GM19455 (cell line): ENCODE measurements at regions not wholly inside any gene's neighbourhood (a gene's known extent, or its start where the extent isn't known, plus 50 kb on each side); places are given as distances from the start of the nearest gene placed in this dataset.
"Not testable (repeated sequence)": the region's sequence is repeated elsewhere in the genome, so short reads cannot be mapped to it uniquely, and the experiment has no call there.

ENCODE experiments used
- ATAC-seq: cut with Tn5 transposase; IDR thresholded peaks from one replicate; pipeline ENCODE4 v1.9.1; 2021; ENCODE audit not compliant: unreplicated experiment

DNA sequence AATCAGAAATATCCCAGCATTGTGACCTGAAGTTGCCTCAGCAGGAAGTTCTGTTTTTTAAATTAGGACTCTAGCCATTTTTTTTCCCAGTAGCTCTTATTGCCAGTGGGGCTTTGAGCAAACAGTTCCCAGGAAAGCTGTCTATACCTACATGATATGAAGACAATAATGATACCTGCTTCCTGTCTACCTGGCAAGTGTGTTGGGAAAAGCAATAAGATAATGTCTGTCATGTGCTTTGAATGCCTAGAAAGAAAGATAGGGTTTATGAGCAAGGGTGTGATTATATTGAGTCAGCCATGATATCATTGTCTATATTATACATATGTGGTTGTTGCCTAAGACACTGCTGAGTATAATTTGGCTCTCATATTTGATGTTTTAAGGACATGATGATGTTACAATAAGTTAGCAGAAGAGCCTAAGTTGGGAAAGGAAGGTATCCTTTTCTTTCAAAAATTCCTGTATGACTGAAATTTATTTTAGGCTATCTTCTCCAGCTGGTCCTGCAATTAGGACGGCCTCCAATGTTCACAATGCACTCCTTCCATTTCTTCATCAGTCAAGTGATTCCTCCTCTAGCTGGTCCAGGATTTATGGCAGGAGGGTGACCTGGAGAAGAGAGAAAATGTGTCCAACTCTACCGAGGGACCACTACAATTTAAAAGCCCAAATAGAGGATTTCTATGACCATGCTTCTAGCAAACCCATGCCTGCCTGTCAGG is 99.6 kb upstream of the CDC42BPA start:
- no peak for ATAC-seq

DNA sequence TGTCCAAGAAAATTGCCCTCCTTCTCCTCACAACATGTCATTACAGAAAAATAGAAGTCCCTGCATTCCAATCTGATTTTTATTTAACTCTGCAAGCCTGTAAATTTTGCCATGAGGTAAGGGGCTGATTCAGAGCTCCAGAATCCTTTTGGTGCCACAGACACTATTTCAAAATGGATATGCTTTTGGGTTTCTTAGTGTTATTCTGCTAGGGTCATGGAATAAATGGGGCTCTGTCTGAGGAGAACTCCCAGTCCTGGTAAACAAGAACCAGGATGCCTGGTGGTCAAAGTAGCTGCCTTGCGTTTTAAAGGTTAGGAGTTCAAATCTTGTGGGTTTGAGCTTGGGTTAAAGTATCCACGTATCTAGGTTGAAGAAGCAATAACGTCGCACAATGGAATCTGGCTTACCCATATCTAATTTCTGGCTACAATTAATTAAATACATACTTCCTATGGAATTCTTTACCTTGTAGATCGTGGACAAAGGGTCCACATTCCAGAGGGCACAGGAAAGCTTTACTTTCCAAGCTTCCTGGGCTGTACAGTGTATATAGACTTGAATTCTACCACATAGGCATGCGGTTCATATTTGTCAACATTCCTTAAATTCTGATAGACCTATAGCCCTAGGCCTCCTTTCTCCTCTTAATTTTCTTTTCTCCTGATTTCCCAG is 98.0 kb upstream of the CDC42BPA start:
- no peak for ATAC-seq

DNA sequence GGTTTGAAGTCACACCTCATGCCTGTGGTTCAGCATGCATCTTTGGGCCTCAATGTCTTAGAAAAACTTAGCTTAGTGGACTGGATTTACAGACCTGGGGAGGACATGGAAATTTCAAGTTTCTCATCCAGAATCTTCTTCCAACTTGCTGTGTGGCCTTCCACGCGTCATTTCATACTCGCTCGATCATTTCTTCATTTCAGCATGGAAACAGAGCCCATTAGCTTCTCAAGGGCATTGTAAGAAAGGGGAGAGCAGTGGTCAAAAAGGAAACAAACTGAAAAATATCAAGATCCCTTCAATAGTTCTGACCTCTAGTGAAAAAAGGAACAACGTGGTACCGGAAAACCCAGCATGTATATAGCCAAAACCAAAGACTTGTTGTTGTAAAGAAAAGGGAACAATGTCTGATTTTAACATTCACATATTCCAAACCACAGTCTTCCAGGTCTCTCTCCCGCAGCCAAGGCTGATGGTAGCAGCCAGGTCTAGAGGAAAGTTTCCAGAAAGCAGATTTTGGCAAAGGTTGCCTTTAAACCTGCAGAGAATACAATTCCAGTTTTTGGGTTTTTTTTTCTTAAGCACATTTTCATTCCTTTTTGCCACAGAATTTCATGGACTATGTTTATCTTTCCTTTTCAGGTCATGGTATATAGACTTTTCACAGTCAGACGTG is 97.0 kb upstream of the CDC42BPA start:
- ATAC-seq: no peak

- no peak for ATAC-seq
Observed at GRCh38 chr1:227411066-227411465, 92.8 kb upstream of the CDC42BPA start.

- ATAC-seq: not testable (repeated sequence)
Observed at GRCh38 chr1:227406332-227406731, 88.0 kb upstream of the CDC42BPA start.

- ATAC-seq: no peak
Observed at GRCh38 chr1:227403535-227403934, 85.2 kb upstream of the CDC42BPA start.

DNA sequence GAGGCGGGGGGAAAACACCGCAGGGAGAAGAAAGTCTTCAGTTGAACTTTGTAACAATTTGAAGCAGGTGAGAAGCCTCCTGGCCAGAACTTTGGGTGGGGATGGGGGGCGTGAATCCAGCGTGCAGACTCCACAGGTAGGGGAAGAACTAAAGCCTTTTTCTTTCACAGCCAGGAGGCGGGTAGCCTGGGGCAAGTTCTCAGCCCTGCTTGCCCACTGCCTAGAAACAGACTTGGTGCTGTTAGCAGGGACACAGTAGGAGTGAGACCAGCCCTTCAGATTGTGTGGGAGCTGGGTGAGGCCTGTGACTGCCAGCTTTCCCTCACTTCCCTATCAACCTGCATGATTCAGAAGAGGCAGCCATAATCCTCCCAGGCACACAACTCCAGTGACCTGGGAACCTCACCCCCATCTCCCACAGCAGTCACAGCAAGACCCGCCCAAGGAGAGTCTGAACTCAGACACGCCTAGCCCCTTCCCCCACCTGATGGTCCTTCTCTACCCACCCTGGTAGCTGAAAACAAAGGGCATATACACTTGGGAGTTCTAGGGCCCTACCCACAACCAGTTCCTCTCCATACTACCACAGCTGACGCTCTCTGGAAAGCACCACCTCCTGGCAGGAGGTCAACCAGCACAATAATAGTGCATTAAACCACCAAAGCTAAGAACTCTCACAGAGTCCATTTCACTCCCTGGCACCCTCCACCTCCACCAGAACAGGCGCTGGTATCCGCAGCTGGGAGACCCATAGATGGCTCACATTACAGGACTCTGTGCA is 83.5 kb upstream of the CDC42BPA start:
- no peak for ATAC-seq

- no peak for ATAC-seq
Observed at GRCh38 chr1:227399152-227399730, 80.9 kb upstream of the CDC42BPA start.

GRCh38 chr1:227397354-227397978 is 79.2 kb upstream of the CDC42BPA start:
- no peak for ATAC-seq

GRCh38 chr1:227396539-227397353 is 78.5 kb upstream of the CDC42BPA start:
- ATAC-seq: no peak

GRCh38 chr1:227395426-227396028 is 77.2 kb upstream of the CDC42BPA start:
- ATAC-seq: no peak

- ATAC-seq: no peak
Observed at GRCh38 chr1:227392984-227393764, 74.9 kb upstream of the CDC42BPA start.

GRCh38 chr1:227391879-227392278 is 73.6 kb upstream of the CDC42BPA start:
- no peak for ATAC-seq

GRCh38 chr1:227391211-227391610 is 72.9 kb upstream of the CDC42BPA start:
- no peak for ATAC-seq

DNA sequence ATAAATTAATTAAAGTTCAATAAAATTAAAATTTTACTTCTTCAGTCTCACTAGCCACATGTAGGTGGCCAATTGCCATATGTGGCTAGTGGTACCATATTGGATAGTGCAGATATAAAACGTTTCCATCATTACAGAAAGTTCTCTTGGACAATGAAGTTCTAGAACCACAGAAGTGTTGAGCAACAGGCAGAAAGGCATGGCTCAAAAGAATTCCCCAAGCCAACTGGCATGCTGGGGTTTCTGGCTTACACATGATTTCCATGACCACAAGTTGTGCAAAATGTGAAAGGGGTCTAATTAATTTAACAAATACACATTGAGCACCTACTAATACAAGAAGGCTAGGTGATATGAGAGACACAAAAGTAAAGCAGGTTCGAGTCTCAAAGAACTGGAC is 72.2 kb upstream of the CDC42BPA start:
- no peak for ATAC-seq

DNA sequence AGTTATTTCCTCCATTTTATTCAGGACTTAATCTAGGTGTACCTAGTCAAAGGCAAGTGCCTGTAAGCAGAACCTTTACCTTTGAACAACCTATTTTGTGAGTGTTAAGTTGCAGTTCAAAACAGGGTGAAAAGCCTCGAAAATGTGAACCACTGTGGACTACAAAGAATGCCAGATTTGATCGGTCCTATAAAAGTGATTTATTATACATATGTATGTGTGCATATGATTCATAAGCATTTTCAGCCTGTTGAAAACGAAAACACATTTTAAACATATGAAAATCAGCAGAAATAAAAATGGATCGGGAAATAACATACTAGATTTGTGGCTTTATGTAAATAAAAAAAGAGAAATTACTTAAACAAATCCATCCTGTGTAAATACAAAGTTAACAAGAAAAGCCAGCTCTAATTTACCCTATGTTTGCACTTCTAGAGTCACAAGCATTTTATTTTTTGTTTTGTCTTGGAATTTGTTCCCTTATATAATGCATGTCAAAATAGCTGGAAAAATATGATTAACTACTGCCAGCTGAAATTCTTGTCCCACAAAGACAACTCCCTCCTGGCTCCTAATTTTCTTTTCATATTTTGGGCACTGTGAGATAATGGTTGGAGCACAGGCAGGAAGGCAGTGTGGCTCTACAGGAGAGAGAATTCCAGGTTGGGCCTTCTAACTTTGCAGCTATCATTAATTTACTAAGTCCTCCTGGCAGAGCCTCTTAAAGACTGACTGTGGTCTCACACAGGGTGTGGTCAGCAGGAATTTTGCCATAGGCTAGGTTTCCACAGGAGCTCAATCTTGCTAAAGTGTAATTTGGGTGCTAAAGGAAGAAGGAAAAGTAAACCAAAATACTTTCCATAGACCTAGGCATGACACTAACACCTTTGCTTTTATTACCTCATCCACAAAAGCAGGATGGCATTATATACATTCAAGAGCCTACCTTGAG is 70.2 kb upstream of the CDC42BPA start:
- ATAC-seq: no peak

GRCh38 chr1:227379555-227379892 is 61.2 kb upstream of the CDC42BPA start:
- no peak for ATAC-seq
